ENCODE measurements at regions not wholly inside any gene's neighbourhood (a gene's known extent, or its start where the extent isn't known, plus 50 kb on each side); places are given as distances from the start of the nearest gene placed in this dataset.

- no peak for TF ChIP-seq CTCF (IDR thresholded peaks at IDR 0.05)
- TF ChIP-seq POLR2A (IDR thresholded peaks at IDR 0.05): no peak
Observed at GRCh38 chr7:25752967-25753791, 398.8 kb upstream of the NFE2L3 start.
